CD14-positive monocyte (primary cell): ENCODE measurements at regions not wholly inside any gene's neighbourhood (a gene's known extent, or its start where the extent isn't known, plus 50 kb on each side); places are given as distances from the start of the nearest gene placed in this dataset.
A peak's percentile ranks its signal among the peaks of the same experiment; 100 is the strongest.

Experiments used
- DNase-seq, 3 donors: peaks; one replicate each; pipeline ENCODE4 v3.0.0-alpha.2; 2011 to 2022
- H2AFZ ChIP-seq: 2 replicates; pipeline ENCODE4 v1.6.0; 2012; ENCODE audit warnings: mild to moderate bottlenecking, low read depth, low read length, inconsistent platforms; ENCODE audit not compliant: insufficient read depth, poor library complexity, severe bottlenecking
- H3K27ac ChIP-seq, 2 donors: 1 replicate in 1 of 2; 2 replicates in 1 of 2; pipeline ENCODE4 v1.5.1; 2012 to 2013; ENCODE audit warnings: low read length in 2 of 2, control low read depth in 1 of 2, inconsistent platforms in 1 of 2, low read depth in 1 of 2, mild to moderate bottlenecking in 1 of 2
- H3K27me3 ChIP-seq, 2 donors: one replicate each; pipeline versions ENCODE4 v1.6.0 to v1.6.1; 2011 to 2013; ENCODE audit warnings: low read length in 2 of 2; ENCODE audit not compliant: control insufficient read depth in 2 of 2, insufficient read depth in 2 of 2
- H3K36me3 ChIP-seq, 2 donors: replicated peaks in 1 of 2; 1 replicate in 1 of 2; 2 replicates in 1 of 2; pipeline versions ENCODE4 v1.5.1 to v1.6.1; 2012 to 2013; ENCODE audit warnings: low read length in 2 of 2, control low read depth in 1 of 2, inconsistent platforms in 1 of 2, mild to moderate bottlenecking in 1 of 2; ENCODE audit not compliant: insufficient read depth in 2 of 2, control insufficient read depth in 1 of 2
- H3K4me1 ChIP-seq, 2 donors: 1 replicate in 1 of 2; 2 replicates in 1 of 2; pipeline versions ENCODE4 v1.5.1 to v1.6.1; 2012 to 2013; ENCODE audit warnings: low read length in 2 of 2, control low read depth in 1 of 2, inconsistent platforms in 1 of 2, mild to moderate bottlenecking in 1 of 2, moderate library complexity in 1 of 2; ENCODE audit not compliant: insufficient read depth in 2 of 2, control insufficient read depth in 1 of 2
- H3K4me2 ChIP-seq: replicated peaks from 2 replicates; pipeline ENCODE3; 2012; ENCODE audit warnings: low read length, moderate library complexity, mild to moderate bottlenecking; ENCODE audit not compliant: poor library complexity, severe bottlenecking; ENCODE audit errors: extremely low read depth
- H3K4me3 ChIP-seq, 3 experiments: fragments of 200-600 bp in 1 of 3; sonication (generic) in 1 of 3; replicated peaks in 1 of 3; 1 replicate in 2 of 3; 2 replicates in 1 of 3; pipeline ENCODE4 v1.5.1; 2011 to 2013; ENCODE audit warnings: low read length in 3 of 3, mild to moderate bottlenecking in 3 of 3, control low read depth in 2 of 3, low read depth in 2 of 3, inconsistent platforms in 1 of 3, moderate library complexity in 1 of 3
- H3K79me2 ChIP-seq: 2 replicates; pipeline ENCODE4 v1.6.0; 2012; ENCODE audit warnings: mild to moderate bottlenecking, control low read depth, inconsistent platforms, low read length, moderate library complexity; ENCODE audit not compliant: insufficient read depth
- H3K9ac ChIP-seq: 2 replicates; pipeline ENCODE4 v1.6.0; 2017; ENCODE audit warnings: low read length, mild to moderate bottlenecking; ENCODE audit not compliant: insufficient read depth, poor library complexity, severe bottlenecking
- H3K9me3 ChIP-seq, 2 donors: replicated peaks in 1 of 2; 1 replicate in 1 of 2; 2 replicates in 1 of 2; pipeline versions ENCODE4 v1.5.1 to v1.6.1; 2012 to 2013; ENCODE audit warnings: low read length in 2 of 2, control low read depth in 1 of 2; ENCODE audit not compliant: control insufficient read depth in 1 of 2, insufficient read depth in 1 of 2
- H4K20me1 ChIP-seq: 2 replicates; pipeline ENCODE4 v1.6.0; 2012; ENCODE audit warnings: mild to moderate bottlenecking, low read length, control low read depth, moderate library complexity; ENCODE audit not compliant: insufficient read depth
- H3K27ac Mint-ChIP-seq, 7 donors: one replicate each; pipeline ENCODE4 v1.8.0; 2020; ENCODE audit warnings: mild to moderate bottlenecking in 7 of 7, mixed read lengths in 7 of 7, moderate library complexity in 6 of 7, inconsistent platforms in 2 of 7
- H3K27me3 Mint-ChIP-seq, 3 donors: one replicate each; pipeline ENCODE4 v1.8.0; 2021 to 2022; ENCODE audit warnings: low read depth in 3 of 3, mild to moderate bottlenecking in 3 of 3, mixed read lengths in 3 of 3, moderate library complexity in 3 of 3, inconsistent platforms in 1 of 3
- H3K36me3 Mint-ChIP-seq, 2 donors: one replicate each; pipeline ENCODE4 v1.8.0; 2020; ENCODE audit warnings: mixed read lengths in 2 of 2, inconsistent platforms in 1 of 2, mild to moderate bottlenecking in 1 of 2
- H3K4me1 Mint-ChIP-seq: one replicate; pipeline ENCODE4 v1.8.0; 2020; ENCODE audit warnings: mild to moderate bottlenecking, mixed read lengths
- H3K4me3 Mint-ChIP-seq, 2 donors: one replicate each; pipeline ENCODE4 v1.8.0; 2020; ENCODE audit warnings: mild to moderate bottlenecking in 2 of 2, mixed read lengths in 2 of 2, moderate library complexity in 1 of 2
- H3K9me3 Mint-ChIP-seq, 7 donors: one replicate each; pipeline ENCODE4 v1.8.0; 2020 to 2022; ENCODE audit warnings: mixed read lengths in 7 of 7, mild to moderate bottlenecking in 6 of 7, moderate library complexity in 6 of 7, inconsistent platforms in 2 of 7
- WGBS: methylation state at CpG from one replicate; pipeline ENCODE4 v1.1.5; 2013; ENCODE audit warnings: missing lambda C conversion rate; ENCODE audit not compliant: insufficient coverage; 5-methylcytosine and 5-hydroxymethylcytosine counted together
- intact Hi-C, 2 donors: fragments of 100-400 bp; cut with micrococcal nuclease; formaldehyde crosslinking; loops; one replicate each; pipeline versions ENCODE4 v1.15.0 to v1.15.1; 2023
- TF ChIP-seq, protein P1 (sequence below): fragments of 200-600 bp; IDR thresholded peaks from one replicate; pipeline ENCODE4 v1.8.0; 2022; ENCODE audit warnings: antibody characterized with exemption, mild to moderate bottlenecking

DNA sequence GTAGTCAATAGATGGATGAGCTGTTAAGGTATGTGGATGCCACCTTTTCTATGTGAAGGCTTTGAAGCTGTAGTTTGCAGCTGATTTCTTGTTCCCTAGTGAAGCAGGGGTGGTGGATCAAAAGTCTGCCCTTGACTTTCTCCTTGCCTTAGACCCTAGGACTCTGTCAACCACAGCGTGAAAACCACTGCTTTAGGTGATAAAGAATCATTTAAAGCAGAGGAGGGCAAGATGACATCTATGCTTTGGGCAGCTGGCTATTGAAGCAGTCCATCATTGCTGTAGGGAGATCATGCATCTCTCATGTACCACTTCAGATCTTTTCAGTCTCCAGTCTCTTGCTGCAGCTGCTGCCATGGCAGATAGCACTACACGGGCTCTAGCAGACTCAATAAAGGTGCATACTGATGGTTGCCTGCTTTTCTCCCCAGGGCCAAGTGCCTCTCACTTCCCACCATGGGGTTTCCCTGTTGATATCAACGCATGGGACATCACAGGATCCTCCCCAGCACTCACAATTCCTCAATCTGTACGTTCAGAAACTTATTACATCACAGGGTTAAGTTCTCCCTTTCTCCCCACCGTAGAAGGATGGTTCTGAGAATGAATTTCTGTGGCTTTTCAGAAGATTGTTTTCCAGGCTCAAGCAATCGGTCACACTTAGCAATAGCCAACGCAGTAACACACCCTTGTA is 122.0 kb upstream of the STMND1 start:
- Mint-ChIP-seq H3K4me1 (peaks cover 17% of the 10 kb centered on the region), H3K4me3 (no peak overlapping the region), H3K27me3 (peaks cover 1 to 5% (median 5%) of the 10 kb centered on the region in 3 donors), H3K36me3 (no peaks in the 10 kb centered on the region), H3K9me3 (peaks cover 0 to 3% (median 0%) of the 10 kb centered on the region in 7 donors), H3K27ac (no peak overlapping the region)
- Histone ChIP-seq H2AFZ (no peak overlapping the region), H3K9me3 (no peaks in the 10 kb centered on the region), H3K79me2 (no peaks in the 10 kb centered on the region), H4K20me1 (no peaks in the 10 kb centered on the region), H3K4me2 (no peak overlapping the region), H3K4me3 (no peak overlapping the region), H3K36me3 (no peaks in the 10 kb centered on the region), H3K4me1 (peaks cover 6 to 7% of the 10 kb centered on the region in 2 donors), H3K9ac (no peak overlapping the region), H3K27me3 (peaks cover 0 to 3% of the 10 kb centered on the region in 2 donors), H3K27ac (no peak overlapping the region)
- DNase-seq = peak in 1 of 3 donors; percentile 13
- intact Hi-C loops = no loop called here
- TF ChIP-seq, protein P1, sequence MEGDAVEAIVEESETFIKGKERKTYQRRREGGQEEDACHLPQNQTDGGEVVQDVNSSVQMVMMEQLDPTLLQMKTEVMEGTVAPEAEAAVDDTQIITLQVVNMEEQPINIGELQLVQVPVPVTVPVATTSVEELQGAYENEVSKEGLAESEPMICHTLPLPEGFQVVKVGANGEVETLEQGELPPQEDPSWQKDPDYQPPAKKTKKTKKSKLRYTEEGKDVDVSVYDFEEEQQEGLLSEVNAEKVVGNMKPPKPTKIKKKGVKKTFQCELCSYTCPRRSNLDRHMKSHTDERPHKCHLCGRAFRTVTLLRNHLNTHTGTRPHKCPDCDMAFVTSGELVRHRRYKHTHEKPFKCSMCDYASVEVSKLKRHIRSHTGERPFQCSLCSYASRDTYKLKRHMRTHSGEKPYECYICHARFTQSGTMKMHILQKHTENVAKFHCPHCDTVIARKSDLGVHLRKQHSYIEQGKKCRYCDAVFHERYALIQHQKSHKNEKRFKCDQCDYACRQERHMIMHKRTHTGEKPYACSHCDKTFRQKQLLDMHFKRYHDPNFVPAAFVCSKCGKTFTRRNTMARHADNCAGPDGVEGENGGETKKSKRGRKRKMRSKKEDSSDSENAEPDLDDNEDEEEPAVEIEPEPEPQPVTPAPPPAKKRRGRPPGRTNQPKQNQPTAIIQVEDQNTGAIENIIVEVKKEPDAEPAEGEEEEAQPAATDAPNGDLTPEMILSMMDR = no peak
- 47% methylated on average over 3 of the region's 7 CpGs for WGBS

DNA sequence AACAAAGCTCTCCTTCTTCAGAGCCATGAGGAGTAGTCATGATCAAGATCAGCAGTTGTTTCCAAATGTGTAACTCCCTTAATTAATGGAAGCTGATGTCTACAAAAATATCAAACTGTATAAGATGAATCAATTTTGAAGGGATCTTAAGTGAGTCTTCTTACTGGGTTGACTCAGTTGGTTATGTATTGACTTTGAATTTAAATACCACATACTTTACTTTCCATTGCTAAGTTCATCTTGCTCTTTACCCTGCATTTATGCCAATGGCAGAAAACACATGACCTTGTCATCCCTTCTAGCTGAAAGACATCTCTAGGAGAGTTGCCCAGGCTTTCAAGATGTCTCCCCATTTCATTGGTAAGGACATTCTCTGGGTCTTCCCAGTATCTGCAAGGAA is 123.2 kb upstream of the STMND1 start:
- Histone ChIP-seq H3K9me3 (no peaks in the 10 kb centered on the region), H2AFZ (no peak overlapping the region), H3K4me2 (no peak overlapping the region), H3K36me3 (no peaks in the 10 kb centered on the region), H3K27me3 (peaks cover 0 to 3% of the 10 kb centered on the region in 2 donors), H3K79me2 (no peaks in the 10 kb centered on the region), H4K20me1 (no peaks in the 10 kb centered on the region), H3K27ac (no peak overlapping the region), H3K4me1 (peaks cover 9 to 12% of the 10 kb centered on the region in 2 donors), H3K9ac (no peak overlapping the region), H3K4me3 (no peak overlapping the region)
- Mint-ChIP-seq H3K4me3 (no peak overlapping the region), H3K9me3 (peaks cover 0 to 3% (median 0%) of the 10 kb centered on the region in 7 donors), H3K36me3 (no peaks in the 10 kb centered on the region), H3K4me1 (peaks cover 25% of the 10 kb centered on the region), H3K27ac (no peak overlapping the region), H3K27me3 (peaks cover 1 to 5% (median 5%) of the 10 kb centered on the region in 3 donors)
- intact Hi-C loops = no loop called here
- TF ChIP-seq, protein P1 = no peak
- DNase-seq = no peak
